DMS53 treated with DMSO at 0.1 percent for 48 hours (cell line): ENCODE measurements at regions not wholly inside any gene's neighbourhood (a gene's known extent, or its start where the extent isn't known, plus 50 kb on each side); places are given as distances from the start of the nearest gene placed in this dataset.
"Not testable (repeated sequence)": the region's sequence is repeated elsewhere in the genome, so short reads cannot be mapped to it uniquely, and the experiment has no call there.

Experiments used
- DNase-seq: peaks from one replicate; lab custom pipeline; 2025; ENCODE audit not compliant: unreplicated experiment; lab: John Stamatoyannopoulos, UW

- DNase-seq: not testable (repeated sequence)
Measured at GRCh38 chr10:46645110-46645509, 66.2 kb downstream of the SYT15 start.

DNA sequence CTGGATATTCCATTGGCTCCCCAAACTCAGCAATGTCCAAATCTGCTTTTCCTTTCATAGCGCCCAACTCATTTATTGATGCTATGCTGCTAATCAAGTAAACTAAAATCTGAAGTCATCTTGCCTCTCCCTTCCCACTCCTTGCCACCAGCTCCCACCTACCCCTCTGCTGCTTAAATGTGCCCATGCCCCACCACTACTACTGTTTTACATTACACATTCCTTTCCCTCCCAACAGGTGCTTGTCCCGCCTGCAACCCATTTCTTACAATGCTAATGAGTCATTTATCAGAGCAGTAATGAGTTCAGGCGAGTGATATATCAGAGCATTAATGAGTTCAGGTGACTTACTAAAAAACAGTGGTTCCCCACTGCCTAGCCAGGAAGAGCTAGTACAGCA, 67.2 kb downstream of the SYT15 start:
- not testable (repeated sequence) for DNase-seq

GRCh38 chr10:46650967-46651366, 72.0 kb downstream of the SYT15 start:
- not testable (repeated sequence) for DNase-seq

DNA sequence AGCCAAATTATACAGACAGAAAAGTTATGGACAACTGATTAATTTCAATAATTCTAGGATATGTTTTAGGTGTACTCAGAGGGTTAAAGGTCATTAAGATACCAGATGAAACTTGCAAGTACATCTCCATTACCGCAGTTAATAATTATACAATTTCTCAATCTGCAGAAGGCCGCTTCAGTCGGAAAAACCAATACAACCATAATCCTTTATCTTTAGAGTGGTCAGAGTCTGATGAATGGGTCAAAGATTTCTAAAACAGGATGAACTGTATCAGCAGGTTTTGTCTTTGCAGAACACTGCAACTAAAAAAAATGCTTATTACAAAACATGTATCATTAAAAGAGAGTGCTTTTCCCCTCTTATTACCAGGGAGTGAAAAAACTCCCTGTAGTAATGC, 78.5 kb downstream of the SYT15 start:
- not testable (repeated sequence) for DNase-seq

DNA sequence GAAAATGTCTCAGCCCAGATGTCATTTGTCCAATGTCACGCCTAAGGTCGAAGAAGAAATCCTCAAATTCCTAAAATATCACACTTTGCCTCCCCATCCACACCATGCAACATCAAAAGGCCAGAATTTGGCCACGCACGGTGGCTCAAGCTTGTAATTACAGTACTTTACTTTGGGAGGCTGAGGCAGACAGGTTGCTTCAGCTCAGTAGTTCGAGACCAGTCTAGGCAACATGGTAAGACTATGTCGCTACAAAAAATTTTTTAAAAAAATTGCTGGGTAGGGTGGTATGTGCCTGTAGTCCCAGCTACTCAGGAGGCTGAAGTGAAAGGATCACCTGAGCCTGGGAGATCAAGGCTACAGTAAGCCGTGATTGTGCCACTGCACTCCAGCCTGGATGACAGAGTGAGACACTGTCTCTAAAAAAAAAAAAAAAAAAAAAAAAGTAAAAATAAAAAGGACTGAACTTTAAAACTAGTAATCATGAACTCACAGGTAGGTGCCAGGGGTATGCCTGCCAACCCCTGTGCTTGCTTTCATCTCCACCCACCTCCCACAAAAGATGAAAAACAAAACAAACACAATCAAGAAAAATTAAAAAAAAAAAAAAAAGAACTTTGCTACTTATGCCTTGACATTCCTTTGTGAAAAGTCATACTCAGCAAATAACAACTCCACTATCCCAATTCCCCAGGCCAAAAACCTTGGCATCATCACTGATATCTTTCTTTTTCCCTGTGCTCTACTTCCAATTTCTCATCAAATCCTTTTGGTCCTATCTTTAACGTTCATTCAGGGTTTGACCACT, 81.3 kb downstream of the SYT15 start:
- not testable (repeated sequence) for DNase-seq

DNA sequence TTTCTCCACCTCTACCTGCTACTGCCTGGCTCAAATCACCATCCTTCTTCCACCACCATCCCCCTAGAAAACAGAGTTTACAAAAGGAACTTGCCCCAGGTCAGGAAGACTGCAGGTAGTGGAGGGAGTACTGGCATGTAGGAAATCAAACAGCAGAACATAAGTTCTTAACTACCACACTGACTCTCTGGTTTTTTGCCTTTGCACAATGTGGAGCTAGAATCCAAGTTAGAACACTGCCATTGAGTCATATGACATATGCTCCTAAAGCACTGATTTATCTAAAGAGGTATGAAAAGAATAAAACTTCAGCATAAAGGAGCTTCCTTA, 81.9 kb downstream of the SYT15 start:
- DNase-seq: not testable (repeated sequence)

DNA sequence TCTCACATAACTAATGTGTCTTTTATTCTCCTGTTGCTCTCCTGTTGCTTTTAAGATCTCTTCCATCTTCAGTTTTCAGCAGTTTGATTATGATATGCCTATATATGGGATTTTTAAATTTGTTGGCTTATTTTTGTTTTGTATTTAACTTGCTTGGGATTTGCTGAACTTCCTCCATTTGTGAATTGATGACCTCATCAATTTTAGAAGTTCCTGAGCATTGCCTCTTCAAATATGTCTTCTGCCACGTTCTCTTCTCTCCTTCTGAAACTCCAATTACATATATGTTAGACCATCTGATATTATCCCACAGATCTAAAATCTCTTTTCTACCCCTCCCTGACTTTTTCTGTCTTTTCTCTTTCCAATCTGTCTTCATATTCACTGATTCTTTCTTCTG, 86.6 kb downstream of the SYT15 start:
- not testable (repeated sequence) for DNase-seq

DNA sequence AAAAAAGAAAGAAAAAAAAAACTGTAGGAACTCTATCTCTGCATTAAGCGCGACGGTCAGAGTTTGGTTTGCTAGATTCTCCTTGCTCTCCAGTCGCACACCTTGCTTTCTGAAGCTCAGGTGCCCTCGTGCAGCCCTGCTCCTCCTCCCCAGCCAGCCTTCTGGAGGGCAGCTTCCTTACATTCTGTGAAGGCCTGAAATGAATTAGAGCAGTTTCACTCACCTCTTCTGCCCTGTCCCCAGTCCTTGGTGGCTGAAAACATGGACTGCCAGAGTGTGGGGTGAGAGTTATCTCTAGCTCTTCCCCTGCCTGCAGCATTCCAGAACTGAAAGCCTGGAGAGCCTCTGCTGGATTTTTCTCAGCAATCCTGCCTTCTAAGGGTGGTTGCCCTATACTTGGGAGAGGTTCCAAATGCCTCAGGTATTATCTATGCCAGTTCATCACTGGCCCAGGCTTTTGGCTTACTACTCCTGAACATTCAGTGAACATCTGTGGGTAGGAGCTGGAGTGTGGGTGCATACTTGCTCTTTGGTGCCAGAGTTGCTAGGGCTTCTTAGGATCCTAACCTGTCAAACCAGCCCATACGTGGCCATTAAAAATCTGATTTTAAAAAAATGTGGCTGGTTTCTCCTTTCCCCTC, 89.5 kb downstream of the SYT15 start:
- DNase-seq: not testable (repeated sequence)

- not testable (repeated sequence) for DNase-seq
Measured at GRCh38 chr10:46677836-46678435, 99.0 kb downstream of the SYT15 start.

GRCh38 chr10:46691397-46691796, 112.5 kb downstream of the SYT15 start:
- not testable (repeated sequence) for DNase-seq

DNA sequence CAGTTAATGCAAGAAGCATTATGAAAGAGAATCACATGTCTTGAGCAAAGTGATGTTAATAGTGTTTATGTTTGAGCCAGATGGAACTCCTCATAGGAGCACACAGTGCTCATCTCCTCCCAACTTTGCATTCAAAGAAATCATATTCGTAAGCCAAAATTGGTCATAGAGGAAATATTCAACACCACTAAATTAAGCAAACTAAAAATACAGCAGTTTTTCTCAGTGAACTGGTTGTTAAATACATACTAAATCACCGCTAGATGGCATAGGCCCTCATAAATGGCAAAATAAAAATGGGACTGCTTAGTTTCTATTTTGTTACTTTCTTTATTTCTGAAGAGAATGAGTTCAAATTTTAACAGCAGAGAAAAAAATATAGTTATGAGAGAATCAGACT, 114.3 kb downstream of the SYT15 start:
- not testable (repeated sequence) for DNase-seq

DNA sequence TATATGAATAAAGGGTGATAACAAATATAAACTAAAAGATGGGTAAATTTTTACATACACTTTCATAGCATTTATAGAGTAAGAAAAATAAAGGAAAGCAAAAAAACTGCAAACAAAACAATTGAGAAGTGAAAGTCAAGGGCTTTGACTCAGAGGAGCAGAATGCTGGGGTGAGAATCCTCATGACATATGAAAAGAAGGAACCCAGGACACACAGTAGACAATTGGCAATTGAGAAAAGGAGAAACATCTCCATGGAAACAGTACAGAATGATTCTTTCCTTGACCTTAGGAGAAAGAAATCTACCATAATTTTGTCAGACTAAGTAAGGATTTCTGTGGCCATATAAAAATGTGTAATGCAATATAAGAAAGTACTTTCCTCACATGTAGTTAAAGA, 138.3 kb downstream of the SYT15 start:
- DNase-seq: not testable (repeated sequence)

DNA sequence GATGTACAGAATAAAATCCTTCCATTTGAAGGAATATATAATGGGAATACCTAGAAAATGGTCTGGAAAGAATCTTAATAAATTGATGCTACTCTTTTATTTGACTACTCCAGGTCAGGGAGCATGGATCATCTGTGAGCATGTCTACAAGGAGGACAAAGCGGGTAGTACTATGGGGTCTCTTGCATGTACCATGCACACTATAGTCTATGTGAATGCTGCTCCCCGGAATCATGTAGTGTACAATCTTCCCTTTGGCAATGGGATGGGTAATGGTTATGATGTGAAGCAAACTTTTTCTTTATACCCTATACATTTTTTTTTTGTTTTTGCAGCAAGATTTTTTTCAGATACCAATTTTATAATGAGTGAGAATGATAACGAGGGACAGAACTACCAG, 139.1 kb downstream of the SYT15 start:
- not testable (repeated sequence) for DNase-seq

DNA sequence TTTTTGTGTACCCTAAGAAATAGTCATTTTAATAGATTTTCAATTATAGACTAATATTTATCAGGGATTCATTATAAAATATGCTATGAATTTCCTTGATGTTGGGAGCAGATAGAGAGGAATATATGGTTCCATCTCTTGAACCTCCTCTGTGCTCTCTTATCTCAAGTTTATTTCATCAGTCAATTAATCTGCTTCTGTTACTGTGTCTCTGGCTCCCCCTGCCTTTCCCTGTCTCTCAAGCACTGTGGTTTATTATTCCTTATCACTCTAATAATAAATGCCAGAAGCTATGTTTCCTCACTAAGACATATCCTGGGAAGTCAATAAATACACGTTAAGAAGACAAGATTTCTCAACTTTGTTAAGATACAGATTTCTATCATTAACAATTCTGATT, 141.5 kb downstream of the SYT15 start:
- not testable (repeated sequence) for DNase-seq

GRCh38 chr10:46720811-46721518, 142.0 kb downstream of the SYT15 start:
- DNase-seq: not testable (repeated sequence)

- DNase-seq: not testable (repeated sequence)
Measured at GRCh38 chr10:46724258-46724657, 145.3 kb downstream of the SYT15 start.

GRCh38 chr10:46728359-46728758, 149.4 kb downstream of the SYT15 start:
- not testable (repeated sequence) for DNase-seq

GRCh38 chr10:46730729-46731128, 151.8 kb downstream of the SYT15 start:
- not testable (repeated sequence) for DNase-seq

- DNase-seq: not testable (repeated sequence)
Measured at GRCh38 chr10:46733635-46734261, 154.8 kb downstream of the SYT15 start.

GRCh38 chr10:46734262-46734642, 155.3 kb downstream of the SYT15 start:
- DNase-seq: not testable (repeated sequence)

DNA sequence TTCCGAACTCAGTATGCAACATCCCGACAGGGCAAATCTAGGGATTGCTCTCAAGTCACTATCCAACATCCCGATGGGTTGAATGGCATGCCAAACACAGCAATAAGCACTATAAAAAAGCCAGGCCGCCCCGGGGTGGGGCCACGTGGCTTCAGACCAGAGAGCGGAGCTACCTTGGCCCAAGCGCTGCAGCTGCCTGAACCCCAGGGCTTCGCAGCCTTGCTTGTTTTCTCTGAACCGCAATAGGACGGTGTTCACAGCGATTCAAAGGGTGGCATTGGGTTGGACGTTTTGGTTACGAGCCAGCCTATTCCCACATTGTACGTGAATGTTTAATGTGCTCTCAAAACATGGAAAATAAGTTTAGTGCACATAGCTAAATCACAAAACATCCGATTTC, 161.0 kb downstream of the SYT15 start:
- DNase-seq: not testable (repeated sequence)
